PFSK-1 (cell line): ENCODE measurements at regions not wholly inside any gene's neighbourhood (a gene's known extent, or its start where the extent isn't known, plus 50 kb on each side); places are given as distances from the start of the nearest gene placed in this dataset.

ENCODE experiments used
- FOXP2 ChIP-seq: optimal IDR thresholded peaks from 2 replicates; pipeline ENCODE3; 2011; ENCODE audit warnings: borderline replicate concordance, control low read depth, inconsistent platforms; ENCODE audit not compliant: insufficient read depth; ENCODE audit errors: extremely low read length, extremely low read depth
- POLR2AphosphoS5 ChIP-seq: IDR thresholded peaks from 2 replicates; pipeline ENCODE4 v1.6.1; 2012; ENCODE audit warnings: low read depth, mild to moderate bottlenecking, control low read depth, low read length, moderate library complexity
- REST ChIP-seq, 2 experiments: IDR thresholded peaks; 2 replicates each; pipeline versions ENCODE4 v1.6.1 to v1.8.0; 2011 to 2012; ENCODE audit warnings: low read depth in 2 of 2, low read length in 2 of 2, control low read depth in 1 of 2, inconsistent platforms in 1 of 2, mild to moderate bottlenecking in 1 of 2, moderate library complexity in 1 of 2; ENCODE audit not compliant: insufficient read depth in 1 of 2
- SIN3A ChIP-seq: IDR thresholded peaks from 2 replicates; pipeline ENCODE4 v1.6.1; 2012; ENCODE audit warnings: mild to moderate bottlenecking, low read length, moderate library complexity, borderline replicate concordance; ENCODE audit not compliant: insufficient read depth
- TAF1 ChIP-seq: IDR thresholded peaks from 2 replicates; pipeline ENCODE4 v1.6.1; 2012; ENCODE audit warnings: low read length, control low read depth, borderline replicate concordance; ENCODE audit not compliant: insufficient read depth

DNA sequence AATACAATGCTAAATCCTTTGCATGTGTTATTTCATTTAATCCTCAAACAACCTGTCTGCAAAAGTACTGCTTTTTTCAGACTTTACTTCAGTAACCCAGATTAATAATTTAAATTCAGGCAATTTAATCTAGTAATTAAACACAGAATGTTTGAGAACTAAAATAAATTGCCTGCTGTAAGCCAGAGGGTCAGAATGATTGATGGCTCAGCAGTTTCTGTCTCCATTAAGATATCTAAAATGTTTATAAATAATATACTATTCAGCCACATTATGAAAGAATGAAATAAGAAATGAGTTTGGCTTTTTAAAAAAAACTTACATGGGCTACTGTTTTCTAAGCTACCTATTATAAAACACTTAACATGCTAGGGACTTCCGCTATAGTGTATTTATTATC lies 846.0 kb downstream of the FAM181B start:
- TF ChIP-seq REST (IDR thresholded peaks at IDR 0.05; ENCODE audit: insufficient read depth in 1 of 2, low read depth in 2 of 2, low read length in 2 of 2) (no peak), SIN3A (no peak), TAF1 (no peak), POLR2AphosphoS5 (no peak), FOXP2 (no peak)

- TF ChIP-seq SIN3A (no peak), FOXP2 (no peak), POLR2AphosphoS5 (no peak), REST (IDR thresholded peaks at IDR 0.05; ENCODE audit: insufficient read depth in 1 of 2, low read depth in 2 of 2, low read length in 2 of 2) (no peak), TAF1 (no peak)
Measured at GRCh38 chr11:81886406-81887075, 847.1 kb downstream of the FAM181B start.

DNA sequence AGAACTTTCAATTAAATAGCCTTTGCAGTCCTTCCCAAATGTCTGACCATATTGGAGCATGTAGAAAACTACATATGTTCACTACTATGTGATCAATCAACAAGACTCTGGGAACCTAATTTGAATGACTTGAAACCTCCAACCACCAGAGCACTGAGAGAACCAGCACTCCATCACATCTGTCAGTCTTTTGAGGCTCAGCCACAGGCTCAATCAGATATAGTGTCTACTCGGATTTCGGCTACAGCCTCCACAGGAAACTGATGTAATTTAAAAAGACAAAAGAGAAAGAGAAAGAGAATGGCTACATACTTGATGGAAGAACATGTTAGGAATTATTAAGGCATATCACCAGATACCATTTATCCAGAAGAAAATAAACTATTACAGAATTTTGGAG lies 859.0 kb downstream of the FAM181B start:
- TF ChIP-seq REST (IDR thresholded peaks at IDR 0.05; ENCODE audit: insufficient read depth in 1 of 2, low read depth in 2 of 2, low read length in 2 of 2) (no peak), FOXP2 (no peak), TAF1 (no peak), SIN3A (no peak), POLR2AphosphoS5 (no peak)

DNA sequence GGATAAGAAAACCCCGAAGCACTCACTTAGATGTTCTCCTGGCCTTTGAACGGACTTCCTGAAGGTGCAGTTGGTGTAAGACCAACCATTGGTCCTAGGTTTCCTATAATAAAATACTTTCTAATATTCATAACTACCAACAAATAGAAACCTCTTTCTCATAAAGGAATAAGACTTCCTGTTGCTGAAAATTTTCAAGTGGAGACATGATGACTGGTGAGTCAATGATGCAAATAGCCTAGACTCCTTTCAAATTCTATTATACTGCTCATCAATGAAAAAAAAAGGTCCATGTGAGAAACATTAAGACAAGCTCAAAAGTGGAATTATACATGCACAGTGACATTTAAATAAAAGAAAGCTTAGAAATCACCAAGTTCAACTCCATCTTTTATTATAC lies 862.8 kb downstream of the FAM181B start:
- TF ChIP-seq POLR2AphosphoS5 (no peak), SIN3A (no peak), REST (IDR thresholded peaks at IDR 0.05; ENCODE audit: insufficient read depth in 1 of 2, low read depth in 2 of 2, low read length in 2 of 2) (no peak), TAF1 (no peak), FOXP2 (no peak)

- no peak for TF ChIP-seq TAF1
Measured at GRCh38 chr11:81870066-81870412, 863.6 kb downstream of the FAM181B start.
